ENCODE measurements at regions not wholly inside any gene's neighbourhood (a gene's known extent, or its start where the extent isn't known, plus 50 kb on each side); places are given as distances from the start of the nearest gene placed in this dataset.

GRCh38 chr4:15344041-15344440 is 83.8 kb upstream of the C1QTNF7 start:
- Histone ChIP-seq H3F3A (ENCODE audit: control insufficient read depth, insufficient read depth) (no peaks in the 10 kb centered on the region), H3K9me2 (replicated peaks; ENCODE audit: control insufficient read depth, low read length) (no peaks in the 10 kb centered on the region), H4K20me1 (ENCODE audit: control insufficient read depth, insufficient read depth, low read depth, low read length) (no peaks in the 10 kb centered on the region), H3K27ac (ENCODE audit: low read depth, low read length) (no peak overlapping the region), H3K4me1 (ENCODE audit: control insufficient read depth, low read length) (no peaks in the 10 kb centered on the region), H3K36me3 (ENCODE audit: control insufficient read depth, low read length) (no peaks in the 10 kb centered on the region), H3K4me3 (ENCODE audit: low read length) (no peak overlapping the region), H3K4me2 (ENCODE audit: low read length) (no peak overlapping the region), H3K9me3 (ENCODE audit: control insufficient read depth, insufficient read depth, low read length) (no peaks in the 10 kb centered on the region), H3K27me3 (ENCODE audit: control insufficient read depth, low read length) (no peaks in the 10 kb centered on the region; the same call in 1 of the 2 replicates), H3K79me2 (ENCODE audit: control insufficient read depth, low read length) (no peaks in the 10 kb centered on the region)
- TF ChIP-seq, protein P1, sequence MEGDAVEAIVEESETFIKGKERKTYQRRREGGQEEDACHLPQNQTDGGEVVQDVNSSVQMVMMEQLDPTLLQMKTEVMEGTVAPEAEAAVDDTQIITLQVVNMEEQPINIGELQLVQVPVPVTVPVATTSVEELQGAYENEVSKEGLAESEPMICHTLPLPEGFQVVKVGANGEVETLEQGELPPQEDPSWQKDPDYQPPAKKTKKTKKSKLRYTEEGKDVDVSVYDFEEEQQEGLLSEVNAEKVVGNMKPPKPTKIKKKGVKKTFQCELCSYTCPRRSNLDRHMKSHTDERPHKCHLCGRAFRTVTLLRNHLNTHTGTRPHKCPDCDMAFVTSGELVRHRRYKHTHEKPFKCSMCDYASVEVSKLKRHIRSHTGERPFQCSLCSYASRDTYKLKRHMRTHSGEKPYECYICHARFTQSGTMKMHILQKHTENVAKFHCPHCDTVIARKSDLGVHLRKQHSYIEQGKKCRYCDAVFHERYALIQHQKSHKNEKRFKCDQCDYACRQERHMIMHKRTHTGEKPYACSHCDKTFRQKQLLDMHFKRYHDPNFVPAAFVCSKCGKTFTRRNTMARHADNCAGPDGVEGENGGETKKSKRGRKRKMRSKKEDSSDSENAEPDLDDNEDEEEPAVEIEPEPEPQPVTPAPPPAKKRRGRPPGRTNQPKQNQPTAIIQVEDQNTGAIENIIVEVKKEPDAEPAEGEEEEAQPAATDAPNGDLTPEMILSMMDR (IDR thresholded peaks at IDR 0.05; ENCODE audit: low read depth, low read length, poor library complexity, severe bottlenecking), result no peak
- no peak for TF ChIP-seq EZH2phosphoT487 (IDR thresholded peaks at IDR 0.05; ENCODE audit: borderline replicate concordance, low read length)

GRCh38 chr4:15345134-15345533 is 82.7 kb upstream of the C1QTNF7 start:
- no peaks in the 10 kb centered on the region for H3K79me2 ChIP-seq (ENCODE audit: control insufficient read depth, low read length)
- H3K27me3 ChIP-seq (ENCODE audit: control insufficient read depth, low read length), result no peaks in the 10 kb centered on the region; the same call in 1 of the 2 replicates
- no peaks in the 10 kb centered on the region for H3F3A ChIP-seq (ENCODE audit: control insufficient read depth, insufficient read depth)
- no peaks in the 10 kb centered on the region for H3K9me3 ChIP-seq (ENCODE audit: control insufficient read depth, insufficient read depth, low read length)
- H4K20me1 ChIP-seq (ENCODE audit: control insufficient read depth, insufficient read depth, low read depth, low read length), result no peaks in the 10 kb centered on the region
- H3K4me3 ChIP-seq (ENCODE audit: low read length), result no peak overlapping the region
- H3K36me3 ChIP-seq (ENCODE audit: control insufficient read depth, low read length), result no peaks in the 10 kb centered on the region
- TF ChIP-seq EZH2phosphoT487 (IDR thresholded peaks at IDR 0.05; ENCODE audit: borderline replicate concordance, low read length), result no peak
- TF ChIP-seq, protein P1 (IDR thresholded peaks at IDR 0.05; ENCODE audit: low read depth, low read length, poor library complexity, severe bottlenecking), result no peak
- no peak overlapping the region for H3K27ac ChIP-seq (ENCODE audit: low read depth, low read length)
- no peaks in the 10 kb centered on the region for H3K9me2 ChIP-seq (replicated peaks; ENCODE audit: control insufficient read depth, low read length)
- H3K4me1 ChIP-seq (ENCODE audit: control insufficient read depth, low read length), result no peaks in the 10 kb centered on the region
- no peak overlapping the region for H3K4me2 ChIP-seq (ENCODE audit: low read length)

DNA sequence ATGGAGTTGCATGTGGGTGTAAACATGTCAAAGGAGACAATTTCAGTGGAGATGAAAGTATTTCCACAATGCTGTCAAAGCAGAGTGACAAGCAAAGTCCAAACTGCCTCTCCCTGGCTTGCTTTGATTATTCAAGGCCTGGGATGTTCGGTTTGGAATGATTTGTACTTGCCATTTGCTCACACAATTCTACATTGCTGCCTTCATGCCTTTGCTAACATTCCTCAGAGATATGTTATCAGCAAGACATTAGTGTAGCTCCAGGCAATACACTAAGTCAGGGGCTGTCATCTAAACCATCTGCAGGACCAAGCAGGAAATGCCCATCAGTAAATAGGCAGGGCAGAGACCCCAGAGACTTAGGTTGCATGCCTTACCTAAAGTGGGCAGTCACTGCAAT is 79.6 kb upstream of the C1QTNF7 start:
- Histone ChIP-seq H3K36me3 (ENCODE audit: control insufficient read depth, low read length) (no peaks in the 10 kb centered on the region), H3K9me2 (replicated peaks; ENCODE audit: control insufficient read depth, low read length) (no peaks in the 10 kb centered on the region), H3K4me1 (ENCODE audit: control insufficient read depth, low read length) (no peaks in the 10 kb centered on the region), H3K9me3 (ENCODE audit: control insufficient read depth, insufficient read depth, low read length) (no peaks in the 10 kb centered on the region), H3K4me2 (ENCODE audit: low read length) (no peak overlapping the region), H3F3A (ENCODE audit: control insufficient read depth, insufficient read depth) (no peaks in the 10 kb centered on the region), H3K79me2 (ENCODE audit: control insufficient read depth, low read length) (no peaks in the 10 kb centered on the region), H3K4me3 (ENCODE audit: low read length) (no peak overlapping the region), H3K27me3 (ENCODE audit: control insufficient read depth, low read length) (no peaks in the 10 kb centered on the region; the same call in 1 of the 2 replicates), H4K20me1 (ENCODE audit: control insufficient read depth, insufficient read depth, low read depth, low read length) (no peaks in the 10 kb centered on the region), H3K27ac (ENCODE audit: low read depth, low read length) (no peak overlapping the region)
- no peak for TF ChIP-seq EZH2phosphoT487 (IDR thresholded peaks at IDR 0.05; ENCODE audit: borderline replicate concordance, low read length)
- TF ChIP-seq, protein P1 (IDR thresholded peaks at IDR 0.05; ENCODE audit: low read depth, low read length, poor library complexity, severe bottlenecking), result no peak

Data from DOHH2 (cell line).